Testis (tissue), 2 donors: ENCODE measurements at regions not wholly inside any gene's neighbourhood (a gene's known extent, or its start where the extent isn't known, plus 50 kb on each side); places are given as distances from the start of the nearest gene placed in this dataset.

ENCODE experiments used
- POLR2A ChIP-seq: fragments of 450-650 bp; IDR thresholded peaks from one replicate; pipeline ENCODE4 v1.6.1; 2017; ENCODE audit warnings: antibody characterized with exemption, mild to moderate bottlenecking, moderate library complexity
- TF ChIP-seq, protein P1 (sequence below), 3 experiments: fragments of 450-650 bp in 2 of 3; fragments of 200-600 bp in 1 of 3; sonication (generic) in 1 of 3; IDR thresholded peaks; one replicate each; pipeline ENCODE4 v1.5.1; 2016 to 2019; ENCODE audit warnings: antibody characterized with exemption in 3 of 3, mild to moderate bottlenecking in 2 of 3, moderate library complexity in 1 of 3

DNA sequence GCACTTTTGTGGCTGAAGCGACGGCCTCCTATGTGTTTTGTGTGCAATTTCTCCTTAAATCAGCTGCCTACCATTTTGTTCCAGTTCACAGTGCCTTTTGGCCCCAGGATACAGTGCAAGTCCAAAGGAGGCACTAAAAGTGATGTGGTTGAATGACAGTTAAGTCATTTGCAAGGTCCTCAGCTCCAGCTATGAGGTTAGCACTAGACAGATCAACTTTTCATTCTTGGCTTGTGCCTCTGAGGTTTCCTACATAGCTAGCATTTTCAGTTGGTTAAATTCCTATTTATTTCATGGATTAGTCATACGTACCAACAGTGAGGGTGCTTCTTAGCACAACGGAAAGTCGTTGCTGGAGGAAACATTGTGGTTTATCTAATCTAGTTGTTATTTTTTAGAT, 59.3 kb upstream of the NTPCR start:
- TF ChIP-seq, protein P1, sequence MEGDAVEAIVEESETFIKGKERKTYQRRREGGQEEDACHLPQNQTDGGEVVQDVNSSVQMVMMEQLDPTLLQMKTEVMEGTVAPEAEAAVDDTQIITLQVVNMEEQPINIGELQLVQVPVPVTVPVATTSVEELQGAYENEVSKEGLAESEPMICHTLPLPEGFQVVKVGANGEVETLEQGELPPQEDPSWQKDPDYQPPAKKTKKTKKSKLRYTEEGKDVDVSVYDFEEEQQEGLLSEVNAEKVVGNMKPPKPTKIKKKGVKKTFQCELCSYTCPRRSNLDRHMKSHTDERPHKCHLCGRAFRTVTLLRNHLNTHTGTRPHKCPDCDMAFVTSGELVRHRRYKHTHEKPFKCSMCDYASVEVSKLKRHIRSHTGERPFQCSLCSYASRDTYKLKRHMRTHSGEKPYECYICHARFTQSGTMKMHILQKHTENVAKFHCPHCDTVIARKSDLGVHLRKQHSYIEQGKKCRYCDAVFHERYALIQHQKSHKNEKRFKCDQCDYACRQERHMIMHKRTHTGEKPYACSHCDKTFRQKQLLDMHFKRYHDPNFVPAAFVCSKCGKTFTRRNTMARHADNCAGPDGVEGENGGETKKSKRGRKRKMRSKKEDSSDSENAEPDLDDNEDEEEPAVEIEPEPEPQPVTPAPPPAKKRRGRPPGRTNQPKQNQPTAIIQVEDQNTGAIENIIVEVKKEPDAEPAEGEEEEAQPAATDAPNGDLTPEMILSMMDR (IDR thresholded peaks at IDR 0.05): no peak
- no peak for TF ChIP-seq POLR2A
